ENCODE measurements at regions not wholly inside any gene's neighbourhood (a gene's known extent, or its start where the extent isn't known, plus 50 kb on each side); places are given as distances from the start of the nearest gene placed in this dataset.

GRCh38 chr10:6737080-6737641 lies 157.1 kb upstream of the PRKCQ start:
- no peak for DNase-seq
- no peaks in the 10 kb centered on the region for H3K36me3 ChIP-seq
- H3K27me3 ChIP-seq, result peaks cover 9% of the 10 kb centered on the region
- TF ChIP-seq EP300 (IDR thresholded peaks at IDR 0.05; ENCODE audit: low read depth) (no peak), POLR2AphosphoS5 (IDR thresholded peaks at IDR 0.05) (no peak), POLR2A (IDR thresholded peaks at IDR 0.05) (no peak)
- TF ChIP-seq, protein P1, sequence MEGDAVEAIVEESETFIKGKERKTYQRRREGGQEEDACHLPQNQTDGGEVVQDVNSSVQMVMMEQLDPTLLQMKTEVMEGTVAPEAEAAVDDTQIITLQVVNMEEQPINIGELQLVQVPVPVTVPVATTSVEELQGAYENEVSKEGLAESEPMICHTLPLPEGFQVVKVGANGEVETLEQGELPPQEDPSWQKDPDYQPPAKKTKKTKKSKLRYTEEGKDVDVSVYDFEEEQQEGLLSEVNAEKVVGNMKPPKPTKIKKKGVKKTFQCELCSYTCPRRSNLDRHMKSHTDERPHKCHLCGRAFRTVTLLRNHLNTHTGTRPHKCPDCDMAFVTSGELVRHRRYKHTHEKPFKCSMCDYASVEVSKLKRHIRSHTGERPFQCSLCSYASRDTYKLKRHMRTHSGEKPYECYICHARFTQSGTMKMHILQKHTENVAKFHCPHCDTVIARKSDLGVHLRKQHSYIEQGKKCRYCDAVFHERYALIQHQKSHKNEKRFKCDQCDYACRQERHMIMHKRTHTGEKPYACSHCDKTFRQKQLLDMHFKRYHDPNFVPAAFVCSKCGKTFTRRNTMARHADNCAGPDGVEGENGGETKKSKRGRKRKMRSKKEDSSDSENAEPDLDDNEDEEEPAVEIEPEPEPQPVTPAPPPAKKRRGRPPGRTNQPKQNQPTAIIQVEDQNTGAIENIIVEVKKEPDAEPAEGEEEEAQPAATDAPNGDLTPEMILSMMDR (IDR thresholded peaks at IDR 0.05), result no peak
- intact Hi-C loops (cut with DNase I; ENCODE audit: low total_unique reads), result no loop called here
- H3K9me3 ChIP-seq, result no peaks in the 10 kb centered on the region
- in situ Hi-C loops (cut with MboI; ENCODE audit: low pct_ligation_motif_present in 1 of 4, low pct_unique_long_range_greater_than_20kb in 1 of 4, low sequenced_read_pairs in 3 of 4), result no loop called here
- 66 to 82% methylated on average over 3 to 9 of the region's 9 CpGs for WGBS, 2 donors (ENCODE audit: low coverage in 1 of 2)
- H3K27ac ChIP-seq, result no peak overlapping the region
- H3K4me1 ChIP-seq, result peaks cover 4 to 11% (median 5%) of the 10 kb centered on the region in 4 donors
- H3K4me3 ChIP-seq, result no peak overlapping the region

DNA sequence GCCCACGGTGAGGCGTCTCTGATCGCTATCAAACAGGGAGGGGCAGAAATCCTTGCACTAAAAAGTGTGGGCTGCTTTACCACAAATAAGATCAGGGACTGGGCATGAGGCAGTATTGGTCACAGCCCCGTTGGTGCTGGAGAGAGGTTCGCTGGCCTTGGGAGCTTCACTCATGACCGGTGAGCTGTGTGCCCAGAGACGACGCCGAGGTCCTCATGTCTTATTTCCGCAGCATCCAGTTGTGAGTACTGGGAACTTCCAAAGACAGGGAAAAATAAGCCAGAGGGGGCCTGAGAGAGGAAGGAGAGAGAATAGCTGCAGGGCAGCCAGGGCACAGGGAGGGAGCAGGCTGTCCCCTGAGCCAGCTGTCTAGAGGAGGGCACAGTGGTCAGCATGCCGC lies 154.2 kb upstream of the PRKCQ start:
- Histone ChIP-seq H3K4me3 (no peak overlapping the region), H3K9me3 (no peaks in the 10 kb centered on the region), H3K36me3 (no peaks in the 10 kb centered on the region), H3K27ac (no peak overlapping the region), H3K27me3 (peaks cover 8% of the 10 kb centered on the region), H3K4me1 (peaks cover 4 to 11% (median 5%) of the 10 kb centered on the region in 4 donors)
- DNase-seq, result no peak
- TF ChIP-seq, protein P1 (IDR thresholded peaks at IDR 0.05), result no peak
- TF ChIP-seq EP300 (IDR thresholded peaks at IDR 0.05; ENCODE audit: low read depth) (no peak), POLR2A (IDR thresholded peaks at IDR 0.05) (no peak), POLR2AphosphoS5 (IDR thresholded peaks at IDR 0.05) (no peak)
- WGBS, 2 donors (ENCODE audit: low coverage in 1 of 2), result 79 to 92% methylated on average over 3 to 11 of the region's 11 CpGs
- intact Hi-C loops (cut with DNase I; ENCODE audit: low total_unique reads), result no loop called here
- in situ Hi-C loops (cut with MboI; ENCODE audit: low pct_ligation_motif_present in 1 of 4, low pct_unique_long_range_greater_than_20kb in 1 of 4, low sequenced_read_pairs in 3 of 4), result no loop called here

DNA sequence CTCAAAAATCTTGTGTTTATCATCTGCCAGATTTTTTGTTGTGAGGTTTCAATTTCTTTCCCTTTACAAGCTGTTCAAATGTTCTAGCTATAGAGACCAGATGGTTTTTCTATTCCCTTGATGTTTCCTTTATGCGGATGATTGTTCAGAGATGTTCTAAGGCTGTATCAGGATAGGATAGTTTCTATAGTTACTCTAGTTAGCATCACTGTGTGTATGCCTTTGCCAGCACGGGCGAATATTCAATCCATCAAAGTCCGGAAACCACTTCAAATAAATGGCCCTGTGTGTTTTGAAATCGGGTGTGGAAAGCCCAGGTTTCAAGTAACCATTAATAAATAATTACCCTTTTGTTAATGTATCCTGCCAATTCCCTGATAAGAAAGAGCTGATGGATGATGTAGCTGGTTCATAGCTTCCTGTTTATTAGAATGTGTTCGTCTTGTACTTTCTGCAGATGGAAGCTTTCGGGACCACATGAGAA lies 149.8 kb upstream of the PRKCQ start:
- no peak for TF ChIP-seq POLR2A (IDR thresholded peaks at IDR 0.05)
- TF ChIP-seq POLR2AphosphoS5 (IDR thresholded peaks at IDR 0.05), result no peak
- TF ChIP-seq EP300 (IDR thresholded peaks at IDR 0.05; ENCODE audit: low read depth), result no peak
- TF ChIP-seq, protein P1 (IDR thresholded peaks at IDR 0.05), result no peak
- Histone ChIP-seq H3K36me3 (no peaks in the 10 kb centered on the region), H3K4me1 (no peaks in the 10 kb centered on the region), H3K9me3 (no peaks in the 10 kb centered on the region), H3K27ac (no peak overlapping the region), H3K4me3 (no peak overlapping the region), H3K27me3 (peaks cover 17% of the 10 kb centered on the region)
- in situ Hi-C loops (cut with MboI; ENCODE audit: low pct_ligation_motif_present in 1 of 4, low pct_unique_long_range_greater_than_20kb in 1 of 4, low sequenced_read_pairs in 3 of 4), result no loop called here
- intact Hi-C loops (cut with DNase I; ENCODE audit: low total_unique reads), result no loop called here
- no peak for DNase-seq
- WGBS, 2 donors (ENCODE audit: low coverage in 1 of 2), result 33 to 40% methylated on average over 5 to 7 of the region's 7 CpGs

- no peak for DNase-seq
- no peaks in the 10 kb centered on the region for H3K36me3 ChIP-seq
- peaks cover 14% of the 10 kb centered on the region for H3K27me3 ChIP-seq
- 50 to 51% methylated on average over 2 to 6 of the region's 6 CpGs for WGBS, 2 donors (ENCODE audit: low coverage in 1 of 2)
- H3K4me3 ChIP-seq, result no peak overlapping the region
- in situ Hi-C loops (cut with MboI; ENCODE audit: low pct_ligation_motif_present in 1 of 4, low pct_unique_long_range_greater_than_20kb in 1 of 4, low sequenced_read_pairs in 3 of 4), result no loop called here
- H3K9me3 ChIP-seq, result no peaks in the 10 kb centered on the region
- TF ChIP-seq POLR2A (IDR thresholded peaks at IDR 0.05) (no peak), POLR2AphosphoS5 (IDR thresholded peaks at IDR 0.05) (no peak), EP300 (IDR thresholded peaks at IDR 0.05; ENCODE audit: low read depth) (no peak)
- TF ChIP-seq, protein P1 (IDR thresholded peaks at IDR 0.05), result no peak
- no peaks in the 10 kb centered on the region for H3K4me1 ChIP-seq
- no peak overlapping the region for H3K27ac ChIP-seq
- intact Hi-C loops (cut with DNase I; ENCODE audit: low total_unique reads), result no loop called here
Observed at GRCh38 chr10:6729071-6729774, 149.1 kb upstream of the PRKCQ start.

Measured in transverse colon (tissue), 4 donors.